Thoracic aorta (tissue), 2 donors: ENCODE measurements at regions not wholly inside any gene's neighbourhood (a gene's known extent, or its start where the extent isn't known, plus 50 kb on each side); places are given as distances from the start of the nearest gene placed in this dataset.
"Not testable (repeated sequence)": the region's sequence is repeated elsewhere in the genome, so short reads cannot be mapped to it uniquely, and the experiment has no call there.

ENCODE experiments used
- ATAC-seq: fragments of 150-250 bp; one replicate; pipeline ENCODE4 v1.8.0; 2017; ENCODE audit warnings: low read depth; ENCODE audit not compliant: insufficient number of reproducible peaks, low FRiP score
- DNase-seq: peaks from one replicate; pipeline ENCODE4 v3.0.0-alpha.2; 2020; ENCODE audit warnings: low spot score
- H3K27ac ChIP-seq, 2 donors: fragments of 200-600 bp; sonication (generic); 1 replicate in 1 of 2; 2 replicates in 1 of 2; pipeline ENCODE4 v1.5.1; 2016; ENCODE audit warnings: mild to moderate bottlenecking in 2 of 2, moderate library complexity in 2 of 2
- H3K27me3 ChIP-seq: fragments of 200-600 bp; sonication (generic); replicated peaks from 2 replicates; pipeline ENCODE4 v1.6.0; 2016; ENCODE audit warnings: mild to moderate bottlenecking; ENCODE audit not compliant: insufficient read depth
- H3K36me3 ChIP-seq: fragments of 200-600 bp; sonication (generic); one replicate; pipeline ENCODE4 v1.5.1; 2016
- H3K4me1 ChIP-seq, 2 donors: fragments of 200-600 bp; sonication (generic); 1 replicate in 1 of 2; 2 replicates in 1 of 2; pipeline versions ENCODE4 v1.5.1 to v1.6.0; 2016; ENCODE audit warnings: low read depth in 2 of 2, mild to moderate bottlenecking in 1 of 2; ENCODE audit not compliant: control insufficient read depth in 1 of 2
- H3K4me3 ChIP-seq: fragments of 200-600 bp; sonication (generic); 2 replicates; pipeline ENCODE4 v1.5.1; 2016; ENCODE audit warnings: mild to moderate bottlenecking
- H3K9me3 ChIP-seq: fragments of 200-600 bp; sonication (generic); 2 replicates; pipeline ENCODE4 v1.5.1; 2016
- CTCF ChIP-seq: fragments of 200-600 bp; sonication (generic); IDR thresholded peaks from one replicate; pipeline ENCODE4 v1.5.1; 2019; ENCODE audit warnings: antibody characterized with exemption

DNA sequence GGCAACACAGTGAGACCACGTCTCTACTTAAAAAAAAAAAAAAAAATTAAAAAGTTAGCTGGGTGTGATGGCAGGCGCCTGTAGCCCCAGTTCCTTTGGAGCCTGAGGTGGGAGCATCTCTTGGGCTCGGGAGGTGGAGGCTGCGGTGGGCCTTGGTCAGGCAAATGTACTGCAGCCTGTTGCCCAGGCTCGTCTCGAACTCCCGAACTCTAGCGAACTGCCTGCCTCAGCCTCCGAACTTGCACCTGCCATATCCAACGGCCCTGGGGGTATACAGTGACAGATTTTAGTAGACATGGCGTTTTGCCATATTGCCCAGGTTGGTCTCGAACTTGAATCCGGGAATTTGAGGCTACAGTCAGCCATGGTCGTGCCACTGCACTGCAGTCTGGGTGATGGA lies 195.4 kb downstream of the ALG10 start:
- Histone ChIP-seq H3K4me1 (no peaks in the 10 kb centered on the region), H3K9me3 (no peaks in the 10 kb centered on the region), H3K27ac (no peak overlapping the region), H3K4me3 (no peak overlapping the region), H3K27me3 (no peaks in the 10 kb centered on the region), H3K36me3 (no peaks in the 10 kb centered on the region)
- DNase-seq (no peak), ATAC-seq (no peak)
- TF ChIP-seq CTCF, result no peak

- Histone ChIP-seq H3K27ac (no peak overlapping the region), H3K27me3 (no peaks in the 10 kb centered on the region), H3K9me3 (no peaks in the 10 kb centered on the region), H3K4me1 (no peaks in the 10 kb centered on the region), H3K36me3 (no peaks in the 10 kb centered on the region), H3K4me3 (peak overlapping the region; percentile 51)
- peak; percentile 79 for TF ChIP-seq CTCF
- ATAC-seq (no peak), DNase-seq (no peak)
These were observed 196.1 kb downstream of the ALG10 start for GRCh38 chr12:34218193-34219045.

GRCh38 chr12:34219046-34219770 lies 196.9 kb downstream of the ALG10 start:
- Histone ChIP-seq H3K36me3 (no peaks in the 10 kb centered on the region), H3K4me3 (peak overlapping the region; percentile 51), H3K4me1 (no peaks in the 10 kb centered on the region), H3K27ac (no peak overlapping the region), H3K27me3 (no peaks in the 10 kb centered on the region), H3K9me3 (no peaks in the 10 kb centered on the region)
- DNase-seq, result no peak
- ATAC-seq, result no peak
- no peak for TF ChIP-seq CTCF

DNA sequence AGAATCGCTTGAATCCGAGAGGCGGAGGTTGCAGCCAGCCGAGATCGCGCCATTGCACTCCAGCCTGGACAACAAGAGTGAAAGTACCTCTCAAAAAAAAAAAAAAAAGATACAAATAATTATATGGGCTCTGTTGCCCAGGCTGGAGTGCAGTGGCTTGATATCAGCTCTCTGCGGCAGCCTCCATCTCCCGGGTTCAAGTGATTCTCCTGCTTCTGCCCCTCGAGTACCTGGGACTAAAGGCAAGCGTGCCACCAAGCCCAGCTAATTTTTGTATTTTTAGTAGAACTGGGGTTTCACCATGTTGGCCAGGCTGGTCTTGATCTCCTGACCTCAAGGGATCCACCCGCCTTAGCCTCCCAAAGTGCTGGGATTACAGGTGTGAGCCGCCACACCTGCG lies 197.8 kb downstream of the ALG10 start:
- not testable (repeated sequence) for H3K4me3 ChIP-seq, DNase-seq, H3K27ac ChIP-seq, H3K4me1 ChIP-seq, H3K27me3 ChIP-seq, ATAC-seq, H3K36me3 ChIP-seq, H3K9me3 ChIP-seq

DNA sequence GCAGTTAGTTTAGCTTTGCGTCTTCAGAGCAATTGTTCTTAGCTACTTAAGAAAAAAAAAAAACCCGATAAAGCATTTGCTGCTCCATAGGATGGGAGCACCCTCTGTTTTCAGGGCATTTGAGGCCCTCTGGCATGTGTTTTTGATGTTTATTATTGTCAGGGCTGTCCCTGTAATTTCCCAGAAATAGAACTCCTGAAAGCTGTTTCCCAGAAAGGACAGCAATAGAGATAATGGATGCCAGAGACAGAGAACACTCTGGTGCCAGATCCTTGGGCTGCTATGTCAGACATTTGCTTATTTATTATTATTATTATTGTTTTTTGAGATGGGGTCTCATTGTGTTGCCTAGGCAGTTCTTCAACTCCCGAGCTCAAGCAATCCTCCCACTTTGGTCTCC lies 201.3 kb downstream of the ALG10 start:
- no peaks in the 10 kb centered on the region for H3K4me1 ChIP-seq
- no peaks in the 10 kb centered on the region for H3K27me3 ChIP-seq
- H3K9me3 ChIP-seq, result no peaks in the 10 kb centered on the region
- no peak for DNase-seq
- no peaks in the 10 kb centered on the region for H3K36me3 ChIP-seq
- no peak overlapping the region for H3K27ac ChIP-seq
- no peak overlapping the region for H3K4me3 ChIP-seq
- ATAC-seq, result no peak
- TF ChIP-seq CTCF, result no peak

DNA sequence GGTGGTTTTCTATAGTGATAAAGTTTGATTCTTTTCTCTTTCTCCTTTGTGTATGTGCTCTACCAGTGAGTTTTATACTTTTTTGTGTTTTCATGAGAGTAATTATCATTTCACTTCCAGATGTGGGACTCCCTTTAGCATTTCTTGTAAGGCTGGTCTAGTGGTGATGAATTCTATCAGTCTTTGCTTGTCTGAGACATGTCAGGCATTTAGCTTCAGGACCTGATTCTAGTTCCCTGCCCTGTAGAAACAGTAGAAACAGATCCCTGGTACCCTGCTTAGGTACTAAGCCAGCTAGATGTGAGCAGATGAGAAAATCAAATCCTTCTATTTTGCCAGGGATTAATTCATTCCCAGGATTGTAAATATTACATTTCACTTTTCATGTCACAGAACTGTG lies 203.7 kb downstream of the ALG10 start:
- H3K4me3 ChIP-seq, H3K9me3 ChIP-seq, H3K27ac ChIP-seq, DNase-seq, H3K36me3 ChIP-seq, H3K4me1 ChIP-seq, ATAC-seq, H3K27me3 ChIP-seq: not testable (repeated sequence)

- not testable (repeated sequence) for H3K27me3 ChIP-seq, DNase-seq, H3K27ac ChIP-seq, H3K36me3 ChIP-seq, H3K9me3 ChIP-seq, H3K4me3 ChIP-seq, ATAC-seq, H3K4me1 ChIP-seq
These were observed 205.8 kb downstream of the ALG10 start for GRCh38 chr12:34228046-34228445.

DNA sequence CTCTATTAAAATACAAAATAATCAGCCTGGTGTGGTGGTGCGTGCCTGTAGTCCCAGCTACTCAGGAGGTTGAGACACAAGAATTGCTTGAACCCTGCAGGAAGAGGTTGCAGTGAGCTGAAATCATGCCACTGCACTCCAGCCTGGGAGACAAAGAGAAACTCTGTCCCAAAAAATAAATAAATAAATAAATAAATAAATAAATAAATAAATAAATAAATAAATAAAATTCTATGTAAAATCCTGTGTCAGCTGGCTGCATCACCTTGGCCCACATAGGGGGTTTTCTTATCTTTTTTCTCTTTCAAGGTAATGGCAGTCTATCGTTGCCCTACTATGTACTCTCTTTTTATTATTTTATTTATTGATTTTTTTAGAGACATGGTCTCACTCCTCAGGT lies 206.7 kb downstream of the ALG10 start:
- H3K9me3 ChIP-seq, DNase-seq, H3K27me3 ChIP-seq, H3K27ac ChIP-seq, H3K36me3 ChIP-seq, H3K4me1 ChIP-seq, ATAC-seq, H3K4me3 ChIP-seq: not testable (repeated sequence)
